ENCODE measurements at regions not wholly inside any gene's neighbourhood (a gene's known extent, or its start where the extent isn't known, plus 50 kb on each side); places are given as distances from the start of the nearest gene placed in this dataset.
"Not testable (repeated sequence)": the region's sequence is repeated elsewhere in the genome, so short reads cannot be mapped to it uniquely, and the experiment has no call there.

- DNase-seq: no peak
- Mint-ChIP-seq H3K27ac (no peak overlapping the region), H3K4me3 (peak overlapping the region; percentile 51), H3K4me1 (peaks cover 10% of the 10 kb centered on the region), H3K36me3 (ENCODE audit: low read depth) (no peaks in the 10 kb centered on the region), H3K27me3 (no peaks in the 10 kb centered on the region)
- no peak for ATAC-seq
- no peaks in the 10 kb centered on the region for H3K9me3 ChIP-seq (ENCODE audit: control insufficient read depth, low read length, poor library complexity, severe bottlenecking)
These were observed 322.2 kb downstream of the SOX4 start for GRCh38 chr6:21915707-21916260.

- ATAC-seq (no peak), DNase-seq (no peak)
- Mint-ChIP-seq H3K4me3 (no peak overlapping the region), H3K27ac (no peak overlapping the region), H3K4me1 (peaks cover 10% of the 10 kb centered on the region), H3K27me3 (no peaks in the 10 kb centered on the region), H3K36me3 (ENCODE audit: low read depth) (no peaks in the 10 kb centered on the region)
- H3K9me3 ChIP-seq (ENCODE audit: control insufficient read depth, low read length, poor library complexity, severe bottlenecking): no peaks in the 10 kb centered on the region
These were observed 324.5 kb downstream of the SOX4 start for GRCh38 chr6:21918041-21918440.

- Mint-ChIP-seq H3K4me3 (no peak overlapping the region), H3K27ac (no peak overlapping the region), H3K4me1 (peaks cover 10% of the 10 kb centered on the region), H3K27me3 (no peaks in the 10 kb centered on the region), H3K36me3 (ENCODE audit: low read depth) (no peaks in the 10 kb centered on the region)
- ATAC-seq (no peak), DNase-seq (no peak)
- no peaks in the 10 kb centered on the region for H3K9me3 ChIP-seq (ENCODE audit: control insufficient read depth, low read length, poor library complexity, severe bottlenecking)
These were observed 325.1 kb downstream of the SOX4 start for GRCh38 chr6:21918666-21919065.

- no peak overlapping the region for H3K27ac Mint-ChIP-seq
- no peaks in the 10 kb centered on the region for H3K27me3 Mint-ChIP-seq
- H3K4me1 Mint-ChIP-seq: no peaks in the 10 kb centered on the region
- H3K36me3 Mint-ChIP-seq (ENCODE audit: low read depth): no peaks in the 10 kb centered on the region
- no peak overlapping the region for H3K4me3 Mint-ChIP-seq
- DNase-seq (no peak), ATAC-seq (no peak)
- H3K9me3 ChIP-seq (ENCODE audit: control insufficient read depth, low read length, poor library complexity, severe bottlenecking): no peaks in the 10 kb centered on the region
These were observed 328.5 kb downstream of the SOX4 start for GRCh38 chr6:21922086-21922485.

- Mint-ChIP-seq H3K4me1 (no peaks in the 10 kb centered on the region), H3K27me3 (no peaks in the 10 kb centered on the region), H3K27ac (no peak overlapping the region), H3K36me3 (ENCODE audit: low read depth) (no peaks in the 10 kb centered on the region), H3K4me3 (no peak overlapping the region)
- no peaks in the 10 kb centered on the region for H3K9me3 ChIP-seq (ENCODE audit: control insufficient read depth, low read length, poor library complexity, severe bottlenecking)
- ATAC-seq: no peak
- no peak for DNase-seq
These were observed 330.5 kb downstream of the SOX4 start for GRCh38 chr6:21924002-21924401.

- Mint-ChIP-seq H3K4me1 (no peaks in the 10 kb centered on the region), H3K4me3 (no peak overlapping the region), H3K27ac (no peak overlapping the region), H3K27me3 (no peaks in the 10 kb centered on the region), H3K36me3 (ENCODE audit: low read depth) (no peaks in the 10 kb centered on the region)
- H3K9me3 ChIP-seq (ENCODE audit: control insufficient read depth, low read length, poor library complexity, severe bottlenecking): no peaks in the 10 kb centered on the region
- DNase-seq (no peak), ATAC-seq (no peak)
These were observed 335.3 kb downstream of the SOX4 start for GRCh38 chr6:21928827-21929226.

GRCh38 chr6:21931641-21932335 is 338.2 kb downstream of the SOX4 start:
- no peaks in the 10 kb centered on the region for H3K9me3 ChIP-seq (ENCODE audit: control insufficient read depth, low read length, poor library complexity, severe bottlenecking)
- Mint-ChIP-seq H3K27me3 (no peaks in the 10 kb centered on the region), H3K4me3 (no peak overlapping the region), H3K4me1 (no peaks in the 10 kb centered on the region), H3K36me3 (ENCODE audit: low read depth) (no peaks in the 10 kb centered on the region), H3K27ac (no peak overlapping the region)
- DNase-seq: no peak
- ATAC-seq: no peak

GRCh38 chr6:21933351-21933750 is 339.8 kb downstream of the SOX4 start:
- Mint-ChIP-seq H3K4me3 (no peak overlapping the region), H3K27ac (no peak overlapping the region), H3K36me3 (ENCODE audit: low read depth) (no peaks in the 10 kb centered on the region), H3K27me3 (no peaks in the 10 kb centered on the region), H3K4me1 (no peaks in the 10 kb centered on the region)
- DNase-seq: no peak
- no peak for ATAC-seq
- H3K9me3 ChIP-seq (ENCODE audit: control insufficient read depth, low read length, poor library complexity, severe bottlenecking): no peaks in the 10 kb centered on the region

GRCh38 chr6:21935142-21935541 is 341.6 kb downstream of the SOX4 start:
- Mint-ChIP-seq H3K27me3 (no peaks in the 10 kb centered on the region), H3K4me1 (no peaks in the 10 kb centered on the region), H3K36me3 (ENCODE audit: low read depth) (no peaks in the 10 kb centered on the region), H3K4me3 (no peak overlapping the region), H3K27ac (no peak overlapping the region)
- ATAC-seq (no peak), DNase-seq (no peak)
- H3K9me3 ChIP-seq (ENCODE audit: control insufficient read depth, low read length, poor library complexity, severe bottlenecking): no peaks in the 10 kb centered on the region

GRCh38 chr6:21935561-21936028 is 342.0 kb downstream of the SOX4 start:
- no peak overlapping the region for H3K27ac Mint-ChIP-seq
- H3K4me1 Mint-ChIP-seq: no peaks in the 10 kb centered on the region
- ATAC-seq (no peak), DNase-seq (no peak)
- H3K36me3 Mint-ChIP-seq (ENCODE audit: low read depth): no peaks in the 10 kb centered on the region
- H3K9me3 ChIP-seq (ENCODE audit: control insufficient read depth, low read length, poor library complexity, severe bottlenecking): no peaks in the 10 kb centered on the region
- H3K4me3 Mint-ChIP-seq: no peak overlapping the region
- no peaks in the 10 kb centered on the region for H3K27me3 Mint-ChIP-seq

- DNase-seq: no peak
- Mint-ChIP-seq H3K4me3 (no peak overlapping the region), H3K36me3 (ENCODE audit: low read depth) (no peaks in the 10 kb centered on the region), H3K27ac (no peak overlapping the region), H3K4me1 (no peaks in the 10 kb centered on the region), H3K27me3 (no peaks in the 10 kb centered on the region)
- H3K9me3 ChIP-seq (ENCODE audit: control insufficient read depth, low read length, poor library complexity, severe bottlenecking): no peaks in the 10 kb centered on the region
- no peak for ATAC-seq
These were observed 343.9 kb downstream of the SOX4 start for GRCh38 chr6:21937466-21937865.

GRCh38 chr6:21939066-21939465 is 345.5 kb downstream of the SOX4 start:
- DNase-seq; H3K4me3 Mint-ChIP-seq; H3K27me3 Mint-ChIP-seq; ATAC-seq; H3K36me3 Mint-ChIP-seq (ENCODE audit: low read depth); H3K9me3 ChIP-seq (ENCODE audit: control insufficient read depth, low read length, poor library complexity, severe bottlenecking); H3K27ac Mint-ChIP-seq; H3K4me1 Mint-ChIP-seq: not testable (repeated sequence)

GRCh38 chr6:21941926-21942325 is 348.4 kb downstream of the SOX4 start:
- no peaks in the 10 kb centered on the region for H3K9me3 ChIP-seq (ENCODE audit: control insufficient read depth, low read length, poor library complexity, severe bottlenecking)
- H3K27me3 Mint-ChIP-seq: no peaks in the 10 kb centered on the region
- ATAC-seq (no peak), DNase-seq (no peak)
- H3K4me3 Mint-ChIP-seq: no peak overlapping the region
- H3K27ac Mint-ChIP-seq: no peak overlapping the region
- H3K36me3 Mint-ChIP-seq (ENCODE audit: low read depth): no peaks in the 10 kb centered on the region
- H3K4me1 Mint-ChIP-seq: no peaks in the 10 kb centered on the region

- Mint-ChIP-seq H3K27ac (no peak overlapping the region), H3K27me3 (peaks cover 3% of the 10 kb centered on the region), H3K4me3 (no peak overlapping the region), H3K4me1 (no peaks in the 10 kb centered on the region), H3K36me3 (ENCODE audit: low read depth) (no peaks in the 10 kb centered on the region)
- ATAC-seq: no peak
- H3K9me3 ChIP-seq (ENCODE audit: control insufficient read depth, low read length, poor library complexity, severe bottlenecking): no peaks in the 10 kb centered on the region
- DNase-seq: no peak
These were observed 349.3 kb downstream of the SOX4 start for GRCh38 chr6:21942897-21943296.
